ENCODE measurements at regions not wholly inside any gene's neighbourhood (a gene's known extent, or its start where the extent isn't known, plus 50 kb on each side); places are given as distances from the start of the nearest gene placed in this dataset.
"Not testable (repeated sequence)": the region's sequence is repeated elsewhere in the genome, so short reads cannot be mapped to it uniquely, and the experiment has no call there.

DNA sequence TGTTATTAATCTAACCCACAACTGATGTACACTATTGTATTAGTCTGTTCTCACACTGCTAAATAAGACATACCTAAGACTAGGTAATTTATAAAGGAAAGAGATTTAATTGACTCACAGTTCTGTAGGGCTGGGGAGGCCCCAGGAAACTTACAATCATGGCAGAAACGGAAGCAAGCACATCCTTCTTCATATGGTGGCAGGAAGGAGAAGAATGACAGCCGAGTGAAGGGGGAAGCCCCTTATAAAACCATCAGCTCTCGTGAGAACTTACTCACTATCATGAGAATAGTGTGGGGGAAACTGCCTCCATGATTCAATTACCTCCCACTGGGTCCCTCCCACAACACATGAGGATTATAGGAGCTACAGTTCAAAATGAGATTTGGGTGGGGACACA lies 210.3 kb upstream of the POU1F1 start:
- TF ChIP-seq YY1 (IDR thresholded peaks at IDR 0.05); RXRA (IDR thresholded peaks at IDR 0.05); SP1 (IDR thresholded peaks at IDR 0.05); TAF1 (conservative IDR thresholded peaks at IDR 0.05): not testable (repeated sequence)
- TF ChIP-seq, protein P1, sequence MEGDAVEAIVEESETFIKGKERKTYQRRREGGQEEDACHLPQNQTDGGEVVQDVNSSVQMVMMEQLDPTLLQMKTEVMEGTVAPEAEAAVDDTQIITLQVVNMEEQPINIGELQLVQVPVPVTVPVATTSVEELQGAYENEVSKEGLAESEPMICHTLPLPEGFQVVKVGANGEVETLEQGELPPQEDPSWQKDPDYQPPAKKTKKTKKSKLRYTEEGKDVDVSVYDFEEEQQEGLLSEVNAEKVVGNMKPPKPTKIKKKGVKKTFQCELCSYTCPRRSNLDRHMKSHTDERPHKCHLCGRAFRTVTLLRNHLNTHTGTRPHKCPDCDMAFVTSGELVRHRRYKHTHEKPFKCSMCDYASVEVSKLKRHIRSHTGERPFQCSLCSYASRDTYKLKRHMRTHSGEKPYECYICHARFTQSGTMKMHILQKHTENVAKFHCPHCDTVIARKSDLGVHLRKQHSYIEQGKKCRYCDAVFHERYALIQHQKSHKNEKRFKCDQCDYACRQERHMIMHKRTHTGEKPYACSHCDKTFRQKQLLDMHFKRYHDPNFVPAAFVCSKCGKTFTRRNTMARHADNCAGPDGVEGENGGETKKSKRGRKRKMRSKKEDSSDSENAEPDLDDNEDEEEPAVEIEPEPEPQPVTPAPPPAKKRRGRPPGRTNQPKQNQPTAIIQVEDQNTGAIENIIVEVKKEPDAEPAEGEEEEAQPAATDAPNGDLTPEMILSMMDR (IDR thresholded peaks at IDR 0.05; ENCODE audit: low read depth, low read length, missing input control): not testable (repeated sequence)
- TF ChIP-seq, protein P2, sequence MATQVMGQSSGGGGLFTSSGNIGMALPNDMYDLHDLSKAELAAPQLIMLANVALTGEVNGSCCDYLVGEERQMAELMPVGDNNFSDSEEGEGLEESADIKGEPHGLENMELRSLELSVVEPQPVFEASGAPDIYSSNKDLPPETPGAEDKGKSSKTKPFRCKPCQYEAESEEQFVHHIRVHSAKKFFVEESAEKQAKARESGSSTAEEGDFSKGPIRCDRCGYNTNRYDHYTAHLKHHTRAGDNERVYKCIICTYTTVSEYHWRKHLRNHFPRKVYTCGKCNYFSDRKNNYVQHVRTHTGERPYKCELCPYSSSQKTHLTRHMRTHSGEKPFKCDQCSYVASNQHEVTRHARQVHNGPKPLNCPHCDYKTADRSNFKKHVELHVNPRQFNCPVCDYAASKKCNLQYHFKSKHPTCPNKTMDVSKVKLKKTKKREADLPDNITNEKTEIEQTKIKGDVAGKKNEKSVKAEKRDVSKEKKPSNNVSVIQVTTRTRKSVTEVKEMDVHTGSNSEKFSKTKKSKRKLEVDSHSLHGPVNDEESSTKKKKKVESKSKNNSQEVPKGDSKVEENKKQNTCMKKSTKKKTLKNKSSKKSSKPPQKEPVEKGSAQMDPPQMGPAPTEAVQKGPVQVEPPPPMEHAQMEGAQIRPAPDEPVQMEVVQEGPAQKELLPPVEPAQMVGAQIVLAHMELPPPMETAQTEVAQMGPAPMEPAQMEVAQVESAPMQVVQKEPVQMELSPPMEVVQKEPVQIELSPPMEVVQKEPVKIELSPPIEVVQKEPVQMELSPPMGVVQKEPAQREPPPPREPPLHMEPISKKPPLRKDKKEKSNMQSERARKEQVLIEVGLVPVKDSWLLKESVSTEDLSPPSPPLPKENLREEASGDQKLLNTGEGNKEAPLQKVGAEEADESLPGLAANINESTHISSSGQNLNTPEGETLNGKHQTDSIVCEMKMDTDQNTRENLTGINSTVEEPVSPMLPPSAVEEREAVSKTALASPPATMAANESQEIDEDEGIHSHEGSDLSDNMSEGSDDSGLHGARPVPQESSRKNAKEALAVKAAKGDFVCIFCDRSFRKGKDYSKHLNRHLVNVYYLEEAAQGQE (IDR thresholded peaks at IDR 0.05): not testable (repeated sequence)

Data from liver (tissue), 3 donors.